PC-9 (cell line): ENCODE measurements at regions not wholly inside any gene's neighbourhood (a gene's known extent, or its start where the extent isn't known, plus 50 kb on each side); places are given as distances from the start of the nearest gene placed in this dataset.

Experiments
- EZH2 ChIP-seq: fragments of 200-600 bp; sonication (generic); IDR thresholded peaks from 2 replicates; pipeline ENCODE4 v1.8.0; 2017; ENCODE audit warnings: antibody characterized with exemption, low read depth
- TF ChIP-seq, protein P1 (sequence below): fragments of 200-600 bp; sonication (generic); conservative IDR thresholded peaks from 2 replicates; pipeline ENCODE4 v1.6.1; 2017; ENCODE audit warnings: mixed run types, antibody characterized with exemption, mild to moderate bottlenecking, moderate library complexity

DNA sequence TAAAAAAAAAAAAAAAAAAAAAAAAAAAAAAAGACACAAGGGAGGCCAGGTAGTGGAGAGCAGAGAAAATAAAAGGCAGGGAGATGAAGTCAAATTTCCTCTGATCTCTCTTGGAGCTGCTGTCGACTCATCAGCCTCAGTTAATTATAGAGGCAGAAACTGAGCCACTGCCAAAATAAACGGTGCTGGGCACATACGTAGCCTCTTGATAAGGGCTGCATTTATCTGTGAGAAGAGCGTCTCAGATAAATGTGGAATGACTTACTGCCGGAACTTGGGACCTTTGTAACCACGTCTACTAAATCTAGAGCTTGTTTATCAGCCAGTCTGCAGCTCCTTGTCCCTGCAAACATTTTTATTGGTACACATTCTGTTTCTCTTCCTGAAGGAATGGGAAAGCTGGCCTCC is 162.3 kb downstream of the BAMBI start:
- TF ChIP-seq, protein P1, sequence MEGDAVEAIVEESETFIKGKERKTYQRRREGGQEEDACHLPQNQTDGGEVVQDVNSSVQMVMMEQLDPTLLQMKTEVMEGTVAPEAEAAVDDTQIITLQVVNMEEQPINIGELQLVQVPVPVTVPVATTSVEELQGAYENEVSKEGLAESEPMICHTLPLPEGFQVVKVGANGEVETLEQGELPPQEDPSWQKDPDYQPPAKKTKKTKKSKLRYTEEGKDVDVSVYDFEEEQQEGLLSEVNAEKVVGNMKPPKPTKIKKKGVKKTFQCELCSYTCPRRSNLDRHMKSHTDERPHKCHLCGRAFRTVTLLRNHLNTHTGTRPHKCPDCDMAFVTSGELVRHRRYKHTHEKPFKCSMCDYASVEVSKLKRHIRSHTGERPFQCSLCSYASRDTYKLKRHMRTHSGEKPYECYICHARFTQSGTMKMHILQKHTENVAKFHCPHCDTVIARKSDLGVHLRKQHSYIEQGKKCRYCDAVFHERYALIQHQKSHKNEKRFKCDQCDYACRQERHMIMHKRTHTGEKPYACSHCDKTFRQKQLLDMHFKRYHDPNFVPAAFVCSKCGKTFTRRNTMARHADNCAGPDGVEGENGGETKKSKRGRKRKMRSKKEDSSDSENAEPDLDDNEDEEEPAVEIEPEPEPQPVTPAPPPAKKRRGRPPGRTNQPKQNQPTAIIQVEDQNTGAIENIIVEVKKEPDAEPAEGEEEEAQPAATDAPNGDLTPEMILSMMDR, result no peak
- no peak for TF ChIP-seq EZH2
